HEK293 (cell line): ENCODE measurements at regions not wholly inside any gene's neighbourhood (a gene's known extent, or its start where the extent isn't known, plus 50 kb on each side); places are given as distances from the start of the nearest gene placed in this dataset.

Experiments used
- GLI2 ChIP-seq: fragments of 450-650 bp; formaldehyde crosslinking; IDR thresholded peaks from 2 replicates; pipeline ENCODE4; 2017; ENCODE audit warnings: missing biosample characterization, missing genetic modification characterization, low read depth, borderline replicate concordance
- GLIS2 ChIP-seq: fragments of 450-650 bp; formaldehyde crosslinking; IDR thresholded peaks from 2 replicates; pipeline ENCODE4 v1.5.1; 2016; ENCODE audit warnings: missing biosample characterization, missing genetic modification characterization
- HOXA7 ChIP-seq: sonication (generic); formaldehyde crosslinking; IDR thresholded peaks from 2 replicates; pipeline ENCODE4 v1.8.1; 2022; ENCODE audit warnings: missing genetic modification reagents, borderline replicate concordance
- KLF1 ChIP-seq: fragments of 450-650 bp; formaldehyde crosslinking; IDR thresholded peaks from 2 replicates; pipeline ENCODE4 v1.5.1; 2016; ENCODE audit warnings: missing biosample characterization, missing genetic modification characterization
- RBAK ChIP-seq: fragments of 450-650 bp; formaldehyde crosslinking; IDR thresholded peaks from 2 replicates; pipeline ENCODE4 v1.5.1; 2016; ENCODE audit warnings: missing biosample characterization, missing genetic modification characterization
- SP3 ChIP-seq: fragments of 450-650 bp; formaldehyde crosslinking; IDR thresholded peaks from 2 replicates; pipeline ENCODE4 v1.5.1; 2016; ENCODE audit warnings: missing biosample characterization, missing genetic modification characterization
- SP7 ChIP-seq: fragments of 450-650 bp; formaldehyde crosslinking; IDR thresholded peaks from 2 replicates; pipeline ENCODE4 v1.5.1; 2016; ENCODE audit warnings: missing biosample characterization, missing genetic modification characterization
- TRIM28 ChIP-seq: IDR thresholded peaks from 2 replicates; pipeline ENCODE4 v1.6.1; 2011; ENCODE audit warnings: low read length, control low read depth, borderline replicate concordance
- ZBTB21 ChIP-seq: fragments of 450-650 bp; formaldehyde crosslinking; IDR thresholded peaks from 2 replicates; pipeline ENCODE4 v1.5.1; 2017; ENCODE audit warnings: missing biosample characterization, missing genetic modification characterization
- ZFP41 ChIP-seq: fragments of 450-650 bp; formaldehyde crosslinking; IDR thresholded peaks from 2 replicates; pipeline ENCODE4 v1.5.1; 2016; ENCODE audit warnings: missing biosample characterization, missing genetic modification characterization, borderline replicate concordance
- ZFP69B ChIP-seq: fragments of 450-650 bp; formaldehyde crosslinking; IDR thresholded peaks from 2 replicates; pipeline ENCODE4 v1.5.1; 2016; ENCODE audit warnings: missing biosample characterization, missing genetic modification characterization
- ZNF19 ChIP-seq: fragments of 450-650 bp; formaldehyde crosslinking; IDR thresholded peaks from 2 replicates; pipeline ENCODE4; 2016; ENCODE audit warnings: missing biosample characterization, missing genetic modification characterization, low read depth
- ZNF23 ChIP-seq: fragments of 450-650 bp; formaldehyde crosslinking; IDR thresholded peaks from 2 replicates; pipeline ENCODE4 v1.5.1; 2016; ENCODE audit warnings: missing biosample characterization, missing genetic modification characterization, borderline replicate concordance
- ZNF350 ChIP-seq: fragments of 450-650 bp; formaldehyde crosslinking; IDR thresholded peaks from 2 replicates; pipeline ENCODE4 v1.5.0; 2017; ENCODE audit warnings: missing biosample characterization, mild to moderate bottlenecking, missing genetic modification characterization
- ZNF391 ChIP-seq: fragments of 450-650 bp; formaldehyde crosslinking; IDR thresholded peaks from 2 replicates; pipeline ENCODE4 v1.5.1; 2016; ENCODE audit warnings: low read depth, missing biosample characterization, missing genetic modification characterization, borderline replicate concordance
- ZNF394 ChIP-seq: fragments of 450-650 bp; formaldehyde crosslinking; IDR thresholded peaks from 2 replicates; pipeline ENCODE4 v1.5.1; 2016; ENCODE audit warnings: missing biosample characterization, missing genetic modification characterization, mild to moderate bottlenecking, moderate library complexity, borderline replicate concordance
- ZNF404 ChIP-seq: fragments of 450-650 bp; formaldehyde crosslinking; IDR thresholded peaks from 2 replicates; pipeline ENCODE4 v1.5.1; 2017; ENCODE audit warnings: missing biosample characterization, missing genetic modification characterization
- ZNF501 ChIP-seq: fragments of 450-650 bp; formaldehyde crosslinking; IDR thresholded peaks from 2 replicates; pipeline ENCODE4 v1.5.1; 2016; ENCODE audit warnings: missing biosample characterization, missing genetic modification characterization
- ZNF548 ChIP-seq: fragments of 450-650 bp; formaldehyde crosslinking; IDR thresholded peaks from 2 replicates; pipeline ENCODE4 v1.5.1; 2016; ENCODE audit warnings: missing biosample characterization, missing genetic modification characterization
- ZNF555 ChIP-seq: fragments of 450-650 bp; formaldehyde crosslinking; conservative IDR thresholded peaks from 2 replicates; pipeline ENCODE4 v1.5.1; 2017; ENCODE audit warnings: missing biosample characterization, mild to moderate bottlenecking, missing genetic modification characterization, inconsistent platforms
- ZNF585B ChIP-seq: fragments of 450-650 bp; formaldehyde crosslinking; IDR thresholded peaks from 2 replicates; pipeline ENCODE4 v1.5.1; 2016; ENCODE audit warnings: missing biosample characterization, missing genetic modification characterization
- ZNF629 ChIP-seq: fragments of 450-650 bp; formaldehyde crosslinking; IDR thresholded peaks from 2 replicates; pipeline ENCODE4 v1.5.1; 2017; ENCODE audit warnings: missing biosample characterization, missing genetic modification characterization
- ZNF707 ChIP-seq: fragments of 450-650 bp; formaldehyde crosslinking; IDR thresholded peaks from 2 replicates; pipeline ENCODE4 v1.5.1; 2016; ENCODE audit warnings: missing biosample characterization, missing genetic modification characterization
- ZNF747 ChIP-seq: fragments of 450-650 bp; formaldehyde crosslinking; IDR thresholded peaks from 2 replicates; pipeline ENCODE4 v1.5.1; 2016; ENCODE audit warnings: missing biosample characterization, missing genetic modification characterization
- TF ChIP-seq, protein P1 (sequence below): fragments of 450-650 bp; formaldehyde crosslinking; IDR thresholded peaks from 2 replicates; pipeline ENCODE4 v1.5.1; 2017; ENCODE audit warnings: missing biosample characterization, missing genetic modification characterization
- TF ChIP-seq, protein P2 (sequence below): sonication (generic); formaldehyde crosslinking; IDR thresholded peaks from 2 replicates; pipeline ENCODE4 v1.8.1; 2022; ENCODE audit warnings: mild to moderate bottlenecking, moderate library complexity, missing genetic modification reagents
- TF ChIP-seq, protein P3 (sequence below): fragments of 450-650 bp; formaldehyde crosslinking; IDR thresholded peaks from 2 replicates; pipeline ENCODE4 v1.5.1; 2017; ENCODE audit warnings: missing biosample characterization, missing genetic modification characterization
- TF ChIP-seq, protein P4 (sequence below): fragments of 450-650 bp; formaldehyde crosslinking; IDR thresholded peaks from 2 replicates; pipeline ENCODE4; 2016; ENCODE audit warnings: missing biosample characterization, missing genetic modification characterization
- TF ChIP-seq, protein P5 (sequence below): fragments of 450-650 bp; formaldehyde crosslinking; IDR thresholded peaks from 2 replicates; pipeline ENCODE4 v1.5.1; 2016; ENCODE audit warnings: missing biosample characterization, missing genetic modification characterization
- TF ChIP-seq, protein P6 (sequence below): fragments of 450-650 bp; formaldehyde crosslinking; IDR thresholded peaks from 2 replicates; pipeline ENCODE4 v1.5.1; 2017; ENCODE audit warnings: missing biosample characterization, missing genetic modification characterization
- TF ChIP-seq, protein P7 (sequence below): fragments of 450-650 bp; formaldehyde crosslinking; IDR thresholded peaks from 2 replicates; pipeline ENCODE4 v1.5.1; 2017; ENCODE audit warnings: missing biosample characterization, missing genetic modification characterization

DNA sequence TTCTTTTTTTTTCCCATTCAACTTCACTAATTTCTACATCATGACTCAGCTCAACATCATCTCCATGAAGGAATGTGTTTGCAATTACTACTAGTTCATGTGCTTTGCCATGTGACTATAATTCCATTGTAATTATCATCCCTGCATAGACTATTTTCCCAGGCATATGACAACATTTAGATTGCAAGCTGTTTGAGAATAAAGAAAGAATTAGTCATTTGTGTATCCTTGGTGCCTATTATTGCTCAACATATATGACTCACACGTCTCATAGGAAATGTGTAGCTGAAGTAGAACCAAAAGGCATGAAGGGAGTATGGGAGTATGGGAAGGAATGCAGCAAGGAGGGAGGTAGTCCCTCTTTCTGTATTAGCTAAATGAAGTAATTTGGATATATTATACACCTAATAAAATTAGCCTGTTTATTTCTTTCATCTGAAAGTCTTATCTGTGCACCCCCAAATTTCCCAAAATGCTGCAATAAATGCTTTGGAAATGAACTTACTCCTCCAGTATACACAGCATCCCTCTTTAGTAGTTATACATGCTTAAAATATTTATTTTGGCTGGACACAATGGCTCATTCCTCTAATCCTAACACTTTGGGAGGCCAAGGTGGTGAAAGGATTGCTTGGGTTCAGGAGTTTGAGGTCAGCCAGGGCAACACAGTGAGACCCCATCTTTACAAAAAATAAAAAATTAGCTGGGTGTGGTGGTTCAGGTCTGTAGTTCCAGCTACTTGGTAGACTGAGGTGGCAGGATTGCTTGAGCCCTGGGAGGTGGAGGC lies 316.9 kb upstream of the ADGRL4 start (continued):
- TF ChIP-seq, protein P1, sequence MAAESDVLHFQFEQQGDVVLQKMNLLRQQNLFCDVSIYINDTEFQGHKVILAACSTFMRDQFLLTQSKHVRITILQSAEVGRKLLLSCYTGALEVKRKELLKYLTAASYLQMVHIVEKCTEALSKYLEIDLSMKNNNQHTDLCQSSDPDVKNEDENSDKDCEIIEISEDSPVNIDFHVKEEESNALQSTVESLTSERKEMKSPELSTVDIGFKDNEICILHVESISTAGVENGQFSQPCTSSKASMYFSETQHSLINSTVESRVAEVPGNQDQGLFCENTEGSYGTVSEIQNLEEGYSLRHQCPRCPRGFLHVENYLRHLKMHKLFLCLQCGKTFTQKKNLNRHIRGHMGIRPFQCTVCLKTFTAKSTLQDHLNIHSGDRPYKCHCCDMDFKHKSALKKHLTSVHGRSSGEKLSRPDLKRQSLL (tag by site-specific recombination) = no peak
- TF ChIP-seq SP3 = 0 out of 2 replicates have a peak, but pooled peaks have one; percentile 24
- TF ChIP-seq ZNF548 (tag by site-specific recombination) = no peak
- TF ChIP-seq, protein P2, sequence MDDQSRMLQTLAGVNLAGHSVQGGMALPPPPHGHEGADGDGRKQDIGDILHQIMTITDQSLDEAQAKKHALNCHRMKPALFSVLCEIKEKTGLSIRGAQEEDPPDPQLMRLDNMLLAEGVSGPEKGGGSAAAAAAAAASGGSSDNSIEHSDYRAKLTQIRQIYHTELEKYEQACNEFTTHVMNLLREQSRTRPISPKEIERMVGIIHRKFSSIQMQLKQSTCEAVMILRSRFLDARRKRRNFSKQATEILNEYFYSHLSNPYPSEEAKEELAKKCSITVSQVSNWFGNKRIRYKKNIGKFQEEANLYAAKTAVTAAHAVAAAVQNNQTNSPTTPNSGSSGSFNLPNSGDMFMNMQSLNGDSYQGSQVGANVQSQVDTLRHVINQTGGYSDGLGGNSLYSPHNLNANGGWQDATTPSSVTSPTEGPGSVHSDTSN (CRISPR knock-in tag) = no peak
- TF ChIP-seq ZBTB21 = peak; percentile 83
- no peak for TF ChIP-seq ZNF585B (tag by site-specific recombination)
- TF ChIP-seq, protein P3, sequence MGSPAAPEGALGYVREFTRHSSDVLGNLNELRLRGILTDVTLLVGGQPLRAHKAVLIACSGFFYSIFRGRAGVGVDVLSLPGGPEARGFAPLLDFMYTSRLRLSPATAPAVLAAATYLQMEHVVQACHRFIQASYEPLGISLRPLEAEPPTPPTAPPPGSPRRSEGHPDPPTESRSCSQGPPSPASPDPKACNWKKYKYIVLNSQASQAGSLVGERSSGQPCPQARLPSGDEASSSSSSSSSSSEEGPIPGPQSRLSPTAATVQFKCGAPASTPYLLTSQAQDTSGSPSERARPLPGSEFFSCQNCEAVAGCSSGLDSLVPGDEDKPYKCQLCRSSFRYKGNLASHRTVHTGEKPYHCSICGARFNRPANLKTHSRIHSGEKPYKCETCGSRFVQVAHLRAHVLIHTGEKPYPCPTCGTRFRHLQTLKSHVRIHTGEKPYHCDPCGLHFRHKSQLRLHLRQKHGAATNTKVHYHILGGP (tag by site-specific recombination) = no peak
- no peak for TF ChIP-seq ZNF555 (tag by site-specific recombination)
- TF ChIP-seq ZNF629 (tag by site-specific recombination) = peak; percentile 76
- no peak for TF ChIP-seq ZNF19 (tag by site-specific recombination)
- TF ChIP-seq RBAK (tag by site-specific recombination) = no peak; the same call in 1 of the 2 replicates
- no peak for TF ChIP-seq ZNF707
- no peak for TF ChIP-seq TRIM28
- no peak for TF ChIP-seq ZFP69B
- TF ChIP-seq, protein P4, sequence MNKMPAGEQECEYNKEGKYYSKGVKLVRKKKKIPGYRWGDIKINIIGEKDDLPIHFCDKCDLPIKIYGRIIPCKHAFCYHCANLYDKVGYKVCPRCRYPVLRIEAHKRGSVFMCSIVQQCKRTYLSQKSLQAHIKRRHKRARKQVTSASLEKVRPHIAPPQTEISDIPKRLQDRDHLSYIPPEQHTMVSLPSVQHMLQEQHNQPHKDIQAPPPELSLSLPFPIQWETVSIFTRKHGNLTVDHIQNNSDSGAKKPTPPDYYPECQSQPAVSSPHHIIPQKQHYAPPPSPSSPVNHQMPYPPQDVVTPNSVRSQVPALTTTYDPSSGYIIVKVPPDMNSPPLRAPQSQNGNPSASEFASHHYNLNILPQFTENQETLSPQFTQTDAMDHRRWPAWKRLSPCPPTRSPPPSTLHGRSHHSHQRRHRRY (tag by site-specific recombination) = no peak
- TF ChIP-seq, protein P5, sequence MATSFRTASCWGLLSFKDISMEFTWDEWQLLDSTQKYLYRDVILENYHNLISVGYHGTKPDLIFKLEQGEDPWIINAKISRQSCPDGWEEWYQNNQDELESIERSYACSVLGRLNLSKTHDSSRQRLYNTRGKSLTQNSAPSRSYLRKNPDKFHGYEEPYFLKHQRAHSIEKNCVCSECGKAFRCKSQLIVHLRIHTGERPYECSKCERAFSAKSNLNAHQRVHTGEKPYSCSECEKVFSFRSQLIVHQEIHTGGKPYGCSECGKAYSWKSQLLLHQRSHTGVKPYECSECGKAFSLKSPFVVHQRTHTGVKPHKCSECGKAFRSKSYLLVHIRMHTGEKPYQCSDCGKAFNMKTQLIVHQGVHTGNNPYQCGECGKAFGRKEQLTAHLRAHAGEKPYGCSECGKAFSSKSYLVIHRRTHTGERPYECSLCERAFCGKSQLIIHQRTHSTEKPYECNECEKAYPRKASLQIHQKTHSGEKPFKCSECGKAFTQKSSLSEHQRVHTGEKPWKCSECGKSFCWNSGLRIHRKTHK (tag by site-specific recombination) = peak; percentile 18; the same call in 1 of the 2 replicates
- TF ChIP-seq KLF1 (tag by site-specific recombination) = no peak
- TF ChIP-seq ZNF391 (tag by site-specific recombination) = no peak
- TF ChIP-seq ZNF394 (tag by site-specific recombination) = peak; percentile 34; the same call in 1 of the 2 replicates
- no peak for TF ChIP-seq GLIS2 (tag by site-specific recombination)
- TF ChIP-seq ZNF350 (tag by site-specific recombination) = no peak
- no peak for TF ChIP-seq ZFP41 (tag by site-specific recombination)
- TF ChIP-seq GLI2 (tag by site-specific recombination) = no peak
- TF ChIP-seq, protein P6, sequence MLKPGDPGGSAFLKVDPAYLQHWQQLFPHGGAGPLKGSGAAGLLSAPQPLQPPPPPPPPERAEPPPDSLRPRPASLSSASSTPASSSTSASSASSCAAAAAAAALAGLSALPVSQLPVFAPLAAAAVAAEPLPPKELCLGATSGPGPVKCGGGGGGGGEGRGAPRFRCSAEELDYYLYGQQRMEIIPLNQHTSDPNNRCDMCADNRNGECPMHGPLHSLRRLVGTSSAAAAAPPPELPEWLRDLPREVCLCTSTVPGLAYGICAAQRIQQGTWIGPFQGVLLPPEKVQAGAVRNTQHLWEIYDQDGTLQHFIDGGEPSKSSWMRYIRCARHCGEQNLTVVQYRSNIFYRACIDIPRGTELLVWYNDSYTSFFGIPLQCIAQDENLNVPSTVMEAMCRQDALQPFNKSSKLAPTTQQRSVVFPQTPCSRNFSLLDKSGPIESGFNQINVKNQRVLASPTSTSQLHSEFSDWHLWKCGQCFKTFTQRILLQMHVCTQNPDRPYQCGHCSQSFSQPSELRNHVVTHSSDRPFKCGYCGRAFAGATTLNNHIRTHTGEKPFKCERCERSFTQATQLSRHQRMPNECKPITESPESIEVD = no peak
- no peak for TF ChIP-seq ZNF747 (tag by site-specific recombination)
- TF ChIP-seq, protein P7, sequence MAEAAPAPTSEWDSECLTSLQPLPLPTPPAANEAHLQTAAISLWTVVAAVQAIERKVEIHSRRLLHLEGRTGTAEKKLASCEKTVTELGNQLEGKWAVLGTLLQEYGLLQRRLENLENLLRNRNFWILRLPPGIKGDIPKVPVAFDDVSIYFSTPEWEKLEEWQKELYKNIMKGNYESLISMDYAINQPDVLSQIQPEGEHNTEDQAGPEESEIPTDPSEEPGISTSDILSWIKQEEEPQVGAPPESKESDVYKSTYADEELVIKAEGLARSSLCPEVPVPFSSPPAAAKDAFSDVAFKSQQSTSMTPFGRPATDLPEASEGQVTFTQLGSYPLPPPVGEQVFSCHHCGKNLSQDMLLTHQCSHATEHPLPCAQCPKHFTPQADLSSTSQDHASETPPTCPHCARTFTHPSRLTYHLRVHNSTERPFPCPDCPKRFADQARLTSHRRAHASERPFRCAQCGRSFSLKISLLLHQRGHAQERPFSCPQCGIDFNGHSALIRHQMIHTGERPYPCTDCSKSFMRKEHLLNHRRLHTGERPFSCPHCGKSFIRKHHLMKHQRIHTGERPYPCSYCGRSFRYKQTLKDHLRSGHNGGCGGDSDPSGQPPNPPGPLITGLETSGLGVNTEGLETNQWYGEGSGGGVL (tag by site-specific recombination) = no peak
- no peak for TF ChIP-seq HOXA7 (CRISPR knock-in tag)
- no peak for TF ChIP-seq ZNF404 (tag by site-specific recombination)
- no peak for TF ChIP-seq ZNF23 (tag by site-specific recombination)
- no peak for TF ChIP-seq ZNF501
- TF ChIP-seq SP7 = peak; percentile 87
